ENCODE measurements at regions not wholly inside any gene's neighbourhood (a gene's known extent, or its start where the extent isn't known, plus 50 kb on each side); places are given as distances from the start of the nearest gene placed in this dataset.

GRCh38 chr5:4384649-4385048, 755.5 kb upstream of the ADAMTS16 start:
- no peaks in the 10 kb centered on the region for H3K36me3 Mint-ChIP-seq (ENCODE audit: insufficient read depth)
- peaks cover 0 to 6% of the 10 kb centered on the region in 2 donors for H3K9me3 Mint-ChIP-seq
- H3K27ac Mint-ChIP-seq, result no peak overlapping the region
- no peaks in the 10 kb centered on the region for H3K4me1 Mint-ChIP-seq (ENCODE audit: low read depth in 2 of 2)
- no peaks in the 10 kb centered on the region for H3K27me3 Mint-ChIP-seq
- H3K4me3 Mint-ChIP-seq, result no peak overlapping the region
- DNase-seq (no peak), ATAC-seq (replicated peaks) (no peak)

- no peak for ATAC-seq (replicated peaks)
- Mint-ChIP-seq H3K27ac (no peak overlapping the region), H3K27me3 (no peaks in the 10 kb centered on the region), H3K4me3 (no peak overlapping the region), H3K9me3 (peaks cover 0 to 6% of the 10 kb centered on the region in 2 donors), H3K36me3 (ENCODE audit: insufficient read depth) (no peaks in the 10 kb centered on the region), H3K4me1 (ENCODE audit: low read depth in 2 of 2) (no peaks in the 10 kb centered on the region)
- DNase-seq, result no peak
Measured at GRCh38 chr5:4386152-4386551, 754.0 kb upstream of the ADAMTS16 start.

DNA sequence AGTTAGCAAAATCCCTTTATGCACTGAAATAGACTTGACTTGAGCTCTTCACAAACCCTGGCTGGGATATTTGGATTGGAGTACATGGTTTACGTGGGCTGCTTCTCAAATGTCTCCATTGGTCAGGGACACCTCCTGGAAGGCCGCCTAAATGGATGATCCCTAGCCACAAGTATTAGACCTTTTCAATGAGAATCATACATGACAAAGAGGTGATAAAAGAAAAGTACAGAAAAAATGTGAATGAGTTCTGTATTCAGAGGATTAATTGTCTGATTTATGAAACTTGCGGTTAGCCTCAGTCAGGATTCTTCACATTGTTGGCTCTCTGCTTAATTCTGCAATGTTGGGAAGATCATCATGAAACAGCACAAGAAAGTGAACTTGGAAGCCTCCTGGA, 752.8 kb upstream of the ADAMTS16 start:
- Mint-ChIP-seq H3K4me1 (ENCODE audit: low read depth in 2 of 2) (no peaks in the 10 kb centered on the region), H3K27ac (no peak overlapping the region), H3K4me3 (no peak overlapping the region), H3K36me3 (ENCODE audit: insufficient read depth) (no peaks in the 10 kb centered on the region), H3K9me3 (peaks cover 0 to 6% of the 10 kb centered on the region in 2 donors), H3K27me3 (no peaks in the 10 kb centered on the region)
- DNase-seq (no peak), ATAC-seq (replicated peaks) (no peak)

GRCh38 chr5:4395752-4396151, 744.4 kb upstream of the ADAMTS16 start:
- DNase-seq (no peak), ATAC-seq (replicated peaks) (no peak)
- H3K27me3 Mint-ChIP-seq, result no peaks in the 10 kb centered on the region

DNA sequence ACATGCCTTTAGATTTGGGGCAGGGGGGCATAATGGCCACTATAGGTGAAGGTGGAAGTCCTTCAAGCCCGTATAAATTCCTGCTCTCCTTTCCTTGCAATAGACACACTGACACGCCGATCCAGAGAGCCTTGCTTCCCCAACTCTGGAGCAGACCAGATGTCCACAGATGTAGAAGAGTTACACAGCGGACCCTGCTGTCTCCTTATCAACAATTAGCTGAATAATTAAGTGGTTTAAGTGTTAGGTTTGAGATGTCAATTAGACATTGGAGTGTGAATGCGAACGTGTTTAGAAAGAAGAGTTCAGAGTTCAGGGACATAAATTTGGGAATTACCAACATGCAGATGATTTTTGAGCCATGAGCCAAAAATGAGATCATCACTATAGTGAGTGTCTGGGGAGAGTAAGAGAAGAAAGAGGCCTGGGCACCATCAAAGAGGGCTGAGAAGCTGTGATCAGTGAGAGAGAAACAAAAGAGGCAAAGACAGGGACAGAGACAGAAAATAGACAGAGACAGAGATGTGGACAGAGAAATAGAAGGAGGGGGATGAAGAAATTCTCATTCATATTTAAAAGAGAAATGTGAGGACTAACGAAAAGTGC, 734.4 kb upstream of the ADAMTS16 start:
- Mint-ChIP-seq H3K36me3 (ENCODE audit: insufficient read depth) (peaks cover 4% of the 10 kb centered on the region), H3K27me3 (no peaks in the 10 kb centered on the region), H3K9me3 (peaks cover 14 to 20% of the 10 kb centered on the region in 2 donors), H3K4me3 (no peak overlapping the region), H3K4me1 (ENCODE audit: low read depth in 2 of 2) (no peaks in the 10 kb centered on the region), H3K27ac (no peak overlapping the region)
- DNase-seq (no peak), ATAC-seq (replicated peaks) (no peak)

More at GRCh38 chr5:4395752-4396151, 744.4 kb upstream of the ADAMTS16 start:
- Mint-ChIP-seq H3K4me3 (no peak overlapping the region), H3K27ac (no peak overlapping the region), H3K36me3 (ENCODE audit: insufficient read depth) (no peaks in the 10 kb centered on the region), H3K4me1 (ENCODE audit: low read depth in 2 of 2) (no peaks in the 10 kb centered on the region), H3K9me3 (peaks cover 20 to 29% of the 10 kb centered on the region in 2 donors)

- H3K9me3 Mint-ChIP-seq, result peaks cover 15 to 19% of the 10 kb centered on the region in 2 donors
Measured at GRCh38 chr5:4410151-4410550, 730.0 kb upstream of the ADAMTS16 start.

GRCh38 chr5:4411664-4412063, 728.5 kb upstream of the ADAMTS16 start:
- H3K36me3 Mint-ChIP-seq (ENCODE audit: insufficient read depth), result peaks cover 4% of the 10 kb centered on the region
- DNase-seq (no peak), ATAC-seq (replicated peaks) (no peak)
- H3K4me1 Mint-ChIP-seq (ENCODE audit: low read depth in 2 of 2), result no peaks in the 10 kb centered on the region
- no peak overlapping the region for H3K27ac Mint-ChIP-seq
- H3K27me3 Mint-ChIP-seq, result no peaks in the 10 kb centered on the region
- H3K9me3 Mint-ChIP-seq, result peaks cover 6 to 19% of the 10 kb centered on the region in 2 donors
- no peak overlapping the region for H3K4me3 Mint-ChIP-seq

More at GRCh38 chr5:4410151-4410550, 730.0 kb upstream of the ADAMTS16 start:
- H3K36me3 Mint-ChIP-seq (ENCODE audit: insufficient read depth), result peaks cover 4% of the 10 kb centered on the region
- no peaks in the 10 kb centered on the region for H3K4me1 Mint-ChIP-seq (ENCODE audit: low read depth in 2 of 2)
- no peak overlapping the region for H3K27ac Mint-ChIP-seq
- H3K27me3 Mint-ChIP-seq, result no peaks in the 10 kb centered on the region
- ATAC-seq (replicated peaks) (no peak), DNase-seq (no peak)
- H3K4me3 Mint-ChIP-seq, result no peak overlapping the region

GRCh38 chr5:4413996-4414395, 726.1 kb upstream of the ADAMTS16 start:
- Mint-ChIP-seq H3K36me3 (ENCODE audit: insufficient read depth) (peaks cover 4% of the 10 kb centered on the region), H3K27me3 (no peaks in the 10 kb centered on the region), H3K9me3 (peaks cover 6 to 19% of the 10 kb centered on the region in 2 donors), H3K4me3 (no peak overlapping the region), H3K4me1 (ENCODE audit: low read depth in 2 of 2) (no peaks in the 10 kb centered on the region), H3K27ac (no peak overlapping the region)
- no peak for DNase-seq
- no peak for ATAC-seq (replicated peaks)

GRCh38 chr5:4418084-4418483, 722.0 kb upstream of the ADAMTS16 start:
- Mint-ChIP-seq H3K4me3 (no peak overlapping the region), H3K27ac (no peak overlapping the region), H3K36me3 (ENCODE audit: insufficient read depth) (no peaks in the 10 kb centered on the region), H3K9me3 (peaks cover 16 to 19% of the 10 kb centered on the region in 2 donors), H3K4me1 (ENCODE audit: low read depth in 2 of 2) (no peaks in the 10 kb centered on the region), H3K27me3 (no peaks in the 10 kb centered on the region)
- no peak for ATAC-seq (replicated peaks)
- DNase-seq, result no peak

DNA sequence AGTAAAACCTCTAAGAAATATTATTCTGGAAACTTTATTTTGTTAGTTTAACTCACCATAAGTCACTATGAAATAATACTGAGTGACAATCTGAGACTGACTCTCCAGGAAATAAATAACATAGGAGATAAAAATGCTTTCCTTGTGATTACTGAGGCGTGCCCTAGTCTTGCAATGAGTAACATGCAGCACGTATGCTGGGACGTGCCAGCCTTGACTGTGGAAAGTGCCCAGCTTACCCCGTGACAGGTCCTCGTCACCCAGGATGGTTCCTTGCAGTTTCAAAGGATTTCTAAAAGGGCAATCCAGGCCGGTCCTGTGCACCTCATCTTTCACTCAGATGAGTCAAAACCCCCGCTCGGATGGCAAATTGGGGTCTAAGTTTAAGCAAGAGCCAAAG, 720.8 kb upstream of the ADAMTS16 start:
- H3K9me3 Mint-ChIP-seq, result peaks cover 13 to 14% of the 10 kb centered on the region in 2 donors
- no peak overlapping the region for H3K27ac Mint-ChIP-seq
- H3K4me3 Mint-ChIP-seq, result no peak overlapping the region
- no peaks in the 10 kb centered on the region for H3K36me3 Mint-ChIP-seq (ENCODE audit: insufficient read depth)
- DNase-seq (no peak), ATAC-seq (replicated peaks) (no peak)
- no peaks in the 10 kb centered on the region for H3K27me3 Mint-ChIP-seq
- no peaks in the 10 kb centered on the region for H3K4me1 Mint-ChIP-seq (ENCODE audit: low read depth in 2 of 2)

GRCh38 chr5:4420177-4420576, 720.0 kb upstream of the ADAMTS16 start:
- H3K27ac Mint-ChIP-seq, result no peak overlapping the region
- peaks cover 11 to 13% of the 10 kb centered on the region in 2 donors for H3K9me3 Mint-ChIP-seq
- no peak for ATAC-seq (replicated peaks)
- no peaks in the 10 kb centered on the region for H3K27me3 Mint-ChIP-seq
- no peak for DNase-seq
- no peaks in the 10 kb centered on the region for H3K4me1 Mint-ChIP-seq (ENCODE audit: low read depth in 2 of 2)
- H3K4me3 Mint-ChIP-seq, result no peak overlapping the region
- H3K36me3 Mint-ChIP-seq (ENCODE audit: insufficient read depth), result no peaks in the 10 kb centered on the region

- Mint-ChIP-seq H3K9me3 (peaks cover 8 to 13% of the 10 kb centered on the region in 2 donors), H3K4me3 (no peak overlapping the region), H3K36me3 (ENCODE audit: insufficient read depth) (no peaks in the 10 kb centered on the region), H3K27me3 (no peaks in the 10 kb centered on the region), H3K4me1 (ENCODE audit: low read depth in 2 of 2) (no peaks in the 10 kb centered on the region), H3K27ac (no peak overlapping the region)
- DNase-seq (no peak), ATAC-seq (replicated peaks) (no peak)
Measured at GRCh38 chr5:4420681-4421080, 719.4 kb upstream of the ADAMTS16 start.

- H3K9me3 Mint-ChIP-seq, result peaks cover 10 to 13% of the 10 kb centered on the region in 2 donors
- H3K27me3 Mint-ChIP-seq, result no peaks in the 10 kb centered on the region
- DNase-seq (no peak), ATAC-seq (replicated peaks) (no peak)
- no peak overlapping the region for H3K4me3 Mint-ChIP-seq
- no peaks in the 10 kb centered on the region for H3K4me1 Mint-ChIP-seq (ENCODE audit: low read depth in 2 of 2)
- no peak overlapping the region for H3K27ac Mint-ChIP-seq
- no peaks in the 10 kb centered on the region for H3K36me3 Mint-ChIP-seq (ENCODE audit: insufficient read depth)
Measured at GRCh38 chr5:4422247-4422646, 717.9 kb upstream of the ADAMTS16 start.

DNA sequence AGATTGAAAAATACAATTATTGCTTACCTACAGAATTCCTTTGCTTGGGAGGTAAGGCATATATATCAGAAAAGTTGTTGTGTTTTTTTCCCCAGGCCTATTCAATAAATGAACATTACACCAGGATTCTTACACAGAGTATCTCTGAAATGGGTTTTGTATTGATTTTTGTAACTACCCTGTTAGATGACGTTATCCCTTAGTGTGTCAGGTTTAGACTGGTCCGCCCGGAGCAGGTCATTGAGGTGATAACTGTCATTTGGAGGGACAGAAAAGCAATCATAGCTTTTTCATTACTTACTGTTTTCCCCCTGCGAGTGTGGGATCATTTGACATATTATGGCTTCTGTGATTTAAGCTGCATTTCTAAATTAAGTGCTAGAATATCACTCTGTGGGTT, 715.2 kb upstream of the ADAMTS16 start:
- Mint-ChIP-seq H3K27me3 (no peaks in the 10 kb centered on the region), H3K27ac (no peak overlapping the region), H3K4me3 (no peak overlapping the region), H3K36me3 (ENCODE audit: insufficient read depth) (no peaks in the 10 kb centered on the region), H3K4me1 (ENCODE audit: low read depth in 2 of 2) (no peaks in the 10 kb centered on the region), H3K9me3 (peaks cover 15 to 16% of the 10 kb centered on the region in 2 donors)
- ATAC-seq (replicated peaks), result no peak
- no peak for DNase-seq

Data from effector memory CD8-positive, alpha-beta T cell (primary cell).